Pulmonary artery endothelial cell (primary cell): ENCODE measurements at regions not wholly inside any gene's neighbourhood (a gene's known extent, or its start where the extent isn't known, plus 50 kb on each side); places are given as distances from the start of the nearest gene placed in this dataset.

Experiments
- DNase-seq: peaks from one replicate; pipeline ENCODE4 v3.0.0-alpha.2; 2011; ENCODE audit warnings: low read depth, low spot score

DNA sequence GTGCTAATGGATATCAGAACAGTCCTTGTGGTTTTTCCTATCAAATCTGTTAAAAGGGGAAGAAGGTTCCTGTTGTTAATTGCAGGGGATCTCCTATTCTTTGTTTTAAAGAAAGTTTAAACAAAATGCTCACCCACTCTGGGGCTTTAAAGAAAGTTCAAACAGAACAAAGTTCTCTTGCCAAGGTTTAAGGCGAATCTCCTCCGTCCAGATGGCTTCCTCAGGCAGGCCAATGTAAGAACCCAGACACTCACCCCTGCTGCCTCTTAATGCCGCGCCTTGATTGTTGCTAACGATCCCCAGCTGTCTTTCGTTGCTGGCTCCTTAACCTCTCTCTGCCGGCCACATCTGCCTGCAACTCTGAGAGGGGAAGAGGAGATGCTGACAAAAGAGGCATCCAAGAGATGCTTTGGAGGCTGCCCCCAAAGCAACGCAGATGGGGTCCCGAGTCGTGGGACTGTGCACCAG, 235.0 kb upstream of the PRDM1 start:
- DNase-seq: no peak

DNA sequence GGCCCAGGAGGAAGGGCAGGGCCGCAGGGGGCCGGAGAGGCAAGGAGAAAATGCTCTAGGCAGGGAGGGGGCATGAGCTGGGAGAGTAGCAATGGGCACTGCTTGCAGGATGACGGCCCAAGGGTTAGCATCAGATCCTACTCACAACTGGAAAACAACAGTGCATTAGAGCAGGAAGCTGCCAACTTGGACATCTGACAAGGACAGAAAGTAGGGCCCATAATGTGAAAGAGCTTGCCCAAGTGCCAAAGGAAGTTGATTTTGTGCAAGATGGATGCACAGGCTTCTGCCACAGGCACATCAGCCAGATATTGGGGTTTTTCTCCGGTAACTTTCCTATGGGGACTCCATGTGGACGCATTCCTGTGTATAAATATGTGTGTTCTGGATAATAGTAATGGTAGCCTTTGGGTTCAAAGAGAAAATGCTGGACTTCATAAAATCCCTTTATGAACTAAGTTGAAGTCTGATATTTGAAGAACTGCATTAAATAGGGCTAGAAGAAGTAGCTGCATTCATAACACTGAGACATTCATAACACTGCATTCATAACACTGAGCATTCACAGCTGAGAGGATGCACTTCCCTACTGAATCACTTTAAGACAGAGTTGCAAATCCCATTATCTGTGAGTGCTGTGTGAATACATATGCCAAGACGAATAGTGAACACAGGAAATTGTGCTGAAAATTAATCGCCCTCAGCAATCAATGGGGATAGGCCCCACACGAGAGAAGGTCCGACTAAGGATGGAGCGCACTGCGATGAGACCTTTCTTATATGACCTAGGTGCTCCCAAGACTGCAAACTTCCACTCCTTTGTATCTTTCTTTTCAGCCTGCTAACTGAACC, 235.6 kb upstream of the PRDM1 start:
- DNase-seq: no peak

DNA sequence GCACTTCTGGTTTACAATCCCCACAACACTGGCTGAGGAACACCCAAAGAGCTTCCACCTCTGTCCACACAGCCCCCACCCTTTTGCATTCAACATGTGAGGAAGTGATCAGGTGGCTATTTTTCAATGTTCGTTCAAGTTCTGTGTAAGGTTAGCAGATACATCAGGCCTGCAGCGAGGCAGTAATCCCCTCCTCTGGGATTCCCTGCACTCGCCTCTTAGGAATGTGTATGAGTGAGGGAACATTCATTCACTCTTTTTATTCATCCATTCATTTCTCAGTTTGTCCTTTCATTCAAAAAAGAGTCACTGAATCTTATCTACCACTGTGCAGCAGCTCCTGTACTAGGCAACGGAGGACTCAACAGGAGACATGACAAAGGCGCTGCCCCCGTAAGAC, 236.4 kb upstream of the PRDM1 start:
- no peak for DNase-seq

DNA sequence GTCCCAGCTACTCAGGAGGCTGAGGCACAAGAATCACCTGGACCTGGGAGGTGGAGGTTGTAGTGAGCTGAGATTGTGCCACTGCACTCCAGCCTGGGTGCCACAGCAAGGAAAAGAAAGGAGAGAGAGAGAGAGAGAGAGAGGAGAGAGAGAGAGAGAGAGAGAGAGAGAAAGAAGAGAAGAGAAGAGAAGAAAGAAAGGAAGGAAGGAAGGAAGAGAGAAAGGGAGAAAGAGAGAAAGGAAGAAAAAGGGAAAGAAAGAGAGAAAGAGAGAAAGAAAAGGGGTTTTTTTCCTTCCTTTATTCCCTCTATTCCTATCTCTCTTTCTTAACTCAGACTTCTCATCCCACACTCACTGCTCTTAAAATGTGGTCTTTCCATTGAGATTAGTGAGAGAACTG, 238.7 kb upstream of the PRDM1 start:
- DNase-seq: no peak

DNA sequence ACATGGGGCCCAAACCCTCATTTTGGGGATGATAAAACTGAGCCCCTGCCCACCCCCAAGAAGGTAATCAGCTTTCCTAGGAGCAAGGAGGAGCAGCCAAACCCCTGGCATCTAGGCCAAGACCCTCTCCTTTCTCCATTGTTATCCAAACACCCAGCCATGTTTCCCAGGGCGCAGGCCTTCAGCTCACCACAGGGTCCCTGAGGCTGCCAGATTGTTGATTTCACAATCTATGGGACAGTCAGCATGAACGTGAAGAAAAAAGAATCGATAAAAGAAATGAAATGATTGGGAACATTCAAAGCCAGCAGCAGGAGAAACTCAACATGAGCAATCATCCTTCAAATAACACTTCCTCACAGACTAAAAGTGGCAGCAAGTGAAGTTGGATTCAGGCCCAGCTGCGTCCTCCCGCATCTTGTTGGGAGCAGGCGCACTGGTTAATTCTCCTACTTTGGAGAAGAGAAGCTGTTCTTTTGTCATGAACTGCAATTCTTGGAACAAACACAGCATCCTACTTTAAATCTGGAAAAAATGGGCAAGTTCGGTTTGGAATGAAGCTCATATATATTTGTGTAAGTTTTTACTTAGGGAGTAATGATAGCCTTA, 241.8 kb upstream of the PRDM1 start:
- no peak for DNase-seq

DNA sequence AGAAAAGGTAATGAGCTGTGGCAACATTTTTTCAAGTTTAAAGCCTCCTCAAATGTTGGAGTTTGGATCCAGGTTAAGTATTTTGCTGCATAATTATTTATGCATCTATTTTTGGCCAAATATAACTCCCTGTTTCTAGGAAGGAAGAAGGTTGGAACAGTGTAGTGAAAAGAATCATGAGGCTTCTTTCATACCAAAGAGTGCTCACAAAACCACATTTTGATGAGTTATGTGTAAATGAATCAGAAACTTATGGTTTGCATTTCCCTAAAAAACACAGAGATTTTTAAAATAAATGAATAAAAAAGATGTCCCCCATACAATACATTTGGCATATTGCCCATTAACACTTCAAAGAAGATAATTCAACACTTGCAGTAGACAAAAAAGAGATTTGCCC, 246.9 kb upstream of the PRDM1 start:
- DNase-seq: no peak

DNA sequence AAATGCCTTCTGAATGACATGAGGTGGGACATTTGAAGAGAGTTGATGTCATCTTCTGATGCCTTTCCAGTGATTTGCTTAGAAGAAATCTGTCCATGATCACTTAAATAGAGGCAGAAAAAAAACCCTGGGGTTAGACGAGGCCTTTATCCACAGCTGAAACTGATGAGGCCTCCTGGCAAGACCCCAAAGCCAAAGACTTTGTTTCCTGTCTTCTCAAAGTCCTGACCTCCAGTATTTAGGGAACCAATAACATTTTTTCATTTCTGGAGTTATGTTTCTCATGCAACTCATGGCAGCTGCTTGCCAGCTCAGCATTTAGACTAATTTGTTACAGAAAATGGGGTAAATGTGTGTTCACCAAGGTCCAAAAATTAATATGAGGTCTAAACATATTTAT, 248.0 kb upstream of the PRDM1 start:
- no peak for DNase-seq

DNA sequence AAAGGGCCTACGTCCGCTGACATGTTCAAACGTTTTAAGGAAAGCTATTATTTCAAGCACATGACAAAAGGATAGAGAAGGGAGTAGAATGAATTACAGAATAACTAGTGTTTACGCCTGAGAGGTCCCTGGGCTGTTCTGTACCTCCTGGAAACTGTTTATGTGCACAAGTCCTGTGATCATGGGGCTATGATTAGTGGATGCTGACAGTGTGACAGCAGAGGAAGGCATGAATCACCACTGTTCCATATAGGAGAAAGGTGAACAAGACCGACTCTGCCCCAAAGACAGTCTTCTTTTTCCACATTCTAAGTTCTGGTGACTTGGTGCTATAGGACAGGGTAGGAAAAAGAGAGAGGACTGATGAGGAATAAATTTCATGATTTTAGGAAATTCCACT, 249.2 kb upstream of the PRDM1 start:
- DNase-seq: no peak

DNA sequence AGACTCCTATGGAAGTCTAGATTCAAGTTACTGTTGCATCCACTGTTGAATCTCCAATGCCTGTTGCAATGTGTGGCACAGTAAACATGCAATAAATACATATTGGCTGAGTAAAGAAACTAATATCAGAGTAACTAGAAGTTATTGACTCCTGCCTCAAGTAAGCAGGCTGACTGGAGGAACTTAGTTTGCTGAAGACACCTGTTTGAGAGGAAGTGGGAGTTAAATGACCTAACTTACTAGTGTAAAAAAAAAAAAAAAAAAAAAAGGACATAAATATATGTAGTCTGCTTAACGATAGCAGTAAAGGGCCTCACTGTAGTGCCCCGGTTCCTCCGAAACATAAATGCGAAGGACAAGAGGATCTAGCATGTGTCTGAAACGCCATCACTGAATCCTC, 249.8 kb upstream of the PRDM1 start:
- no peak for DNase-seq

DNA sequence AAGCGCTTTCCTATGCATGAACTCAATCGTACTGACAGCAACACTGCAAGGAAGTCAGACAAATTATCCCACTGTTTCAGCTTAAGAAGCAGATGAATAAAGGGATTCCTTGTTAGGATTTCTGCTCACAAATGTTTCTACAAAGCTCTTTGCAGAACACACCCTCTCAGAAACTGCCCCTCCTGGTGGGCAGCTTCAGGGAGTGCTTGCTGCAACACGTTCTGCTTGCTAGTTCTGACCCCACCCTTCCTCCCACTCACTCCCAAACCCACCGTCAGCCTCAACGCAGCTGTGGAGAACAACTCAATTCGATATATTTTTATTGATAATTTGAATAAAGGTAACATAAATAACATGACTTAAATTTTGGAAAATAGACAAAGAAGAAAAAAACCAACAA, 250.8 kb upstream of the PRDM1 start:
- DNase-seq: no peak

DNA sequence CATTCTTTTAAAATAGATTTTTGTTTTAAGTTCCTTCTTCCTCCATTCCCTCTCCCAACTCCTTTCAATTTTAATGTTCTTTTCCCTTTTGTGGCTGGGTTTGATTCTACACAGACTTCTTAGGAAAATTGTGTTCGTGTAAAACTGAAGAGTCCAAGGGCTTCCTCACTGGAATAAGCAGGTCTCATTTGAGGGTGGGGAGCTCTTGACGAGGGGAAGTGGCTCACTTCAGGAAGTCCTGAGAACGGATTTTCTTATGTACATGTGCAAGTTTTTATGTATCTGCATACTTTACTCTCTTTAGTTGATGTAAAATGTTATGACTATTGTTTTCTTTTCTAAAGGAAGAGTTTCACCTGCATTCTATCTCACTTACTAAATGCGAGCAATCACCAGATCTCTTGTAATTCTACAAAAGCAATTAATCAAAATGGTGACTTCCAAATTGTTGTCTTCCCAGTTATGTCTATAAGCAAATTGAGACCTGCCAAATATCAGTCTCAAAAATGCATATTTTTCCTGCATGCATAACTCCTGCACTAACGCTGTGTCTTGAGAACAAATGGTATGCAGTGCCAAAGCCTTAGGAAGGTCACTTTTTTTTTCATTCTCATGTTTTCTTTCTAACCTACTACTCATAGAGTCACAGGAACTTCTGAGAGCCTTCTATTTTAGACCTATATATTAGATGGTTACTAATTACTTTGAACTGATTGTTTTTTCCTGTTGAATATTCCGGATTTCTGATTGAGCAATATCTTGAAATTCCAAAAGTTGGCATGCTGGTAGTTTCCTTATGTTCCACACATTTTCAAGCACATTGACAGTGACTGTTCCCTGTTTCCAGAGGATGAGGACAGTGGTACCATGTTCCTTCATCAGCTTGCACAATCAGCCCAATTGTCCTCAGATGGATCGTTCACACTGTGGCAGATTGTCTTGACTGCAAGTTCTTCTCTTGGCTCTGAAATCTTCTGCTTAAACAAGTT, 251.9 kb upstream of the PRDM1 start:
- no peak for DNase-seq

DNA sequence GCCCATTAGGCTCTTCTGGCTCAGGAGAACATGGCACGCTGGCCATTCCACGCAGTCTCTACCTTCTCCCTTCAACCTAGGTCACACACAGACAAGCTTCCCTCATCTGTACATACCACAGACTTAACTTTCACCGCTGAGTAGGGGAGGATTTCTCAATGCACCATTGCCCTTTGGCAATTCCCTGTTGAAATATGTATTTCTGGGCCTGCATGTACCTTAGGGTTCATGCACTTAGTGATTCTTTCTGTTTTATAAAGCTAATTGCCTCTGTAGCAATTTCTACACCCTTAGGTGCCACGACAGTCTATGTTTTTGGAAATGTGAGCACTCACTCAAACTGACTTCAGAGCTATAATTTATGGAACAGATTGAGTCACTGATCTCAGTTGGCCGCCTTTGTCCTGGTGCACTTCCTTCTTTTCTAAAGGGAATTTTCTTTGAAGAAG, 253.8 kb upstream of the PRDM1 start:
- no peak for DNase-seq

DNA sequence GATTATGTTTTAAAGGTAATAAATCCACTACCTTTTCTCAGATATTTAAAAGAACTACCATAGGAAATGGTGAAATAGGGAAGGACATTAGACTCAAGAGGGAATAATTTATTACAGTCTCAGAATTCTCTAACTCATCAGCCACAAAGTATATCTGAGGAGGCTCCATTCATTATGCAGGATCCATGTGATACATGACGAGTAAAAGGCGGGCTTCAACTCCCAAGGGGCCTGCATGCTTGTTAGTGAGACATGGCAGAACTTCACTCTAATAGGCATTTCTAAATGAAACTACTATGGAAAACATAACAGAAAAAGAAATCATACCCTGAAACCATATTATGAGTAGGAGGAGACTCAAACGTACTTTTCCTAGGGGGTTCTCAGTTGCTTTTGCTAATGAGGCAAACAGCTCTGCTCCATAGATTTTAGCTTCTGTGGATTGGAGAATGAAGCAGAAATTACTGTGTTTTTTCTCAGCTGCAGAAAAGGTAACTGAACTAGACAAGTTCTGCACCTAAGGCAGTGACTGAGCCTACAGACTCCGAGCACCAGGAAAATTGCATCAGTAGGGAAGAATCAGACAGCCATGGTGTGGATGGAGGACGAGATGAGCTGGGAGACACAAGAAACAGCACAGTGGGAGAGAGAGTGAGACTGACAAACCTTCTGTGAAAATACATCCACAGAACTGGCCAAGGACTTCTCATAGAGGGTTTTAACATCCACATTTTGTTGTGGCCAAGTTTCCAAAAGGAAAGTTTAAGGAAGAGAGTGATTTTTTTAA, 254.6 kb upstream of the PRDM1 start:
- DNase-seq: no peak

DNA sequence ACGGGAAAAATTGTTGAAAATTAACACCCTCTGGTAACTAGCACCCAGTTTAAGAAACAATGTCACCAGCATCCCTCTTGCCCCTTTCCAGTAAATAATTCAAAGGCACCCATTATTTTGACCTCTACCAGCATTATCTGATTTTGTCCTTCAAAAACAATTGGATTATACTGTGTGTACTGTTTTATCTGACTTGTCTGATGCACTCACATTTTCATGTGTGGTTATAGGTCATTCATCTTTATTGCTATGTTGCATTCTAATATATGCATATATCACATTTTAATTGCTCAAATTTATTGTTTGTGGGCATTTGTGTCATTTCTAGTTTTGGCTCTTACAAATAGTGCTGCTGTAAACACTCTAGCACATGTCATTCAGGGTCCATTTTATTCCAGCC, 260.9 kb upstream of the PRDM1 start:
- no peak for DNase-seq

DNA sequence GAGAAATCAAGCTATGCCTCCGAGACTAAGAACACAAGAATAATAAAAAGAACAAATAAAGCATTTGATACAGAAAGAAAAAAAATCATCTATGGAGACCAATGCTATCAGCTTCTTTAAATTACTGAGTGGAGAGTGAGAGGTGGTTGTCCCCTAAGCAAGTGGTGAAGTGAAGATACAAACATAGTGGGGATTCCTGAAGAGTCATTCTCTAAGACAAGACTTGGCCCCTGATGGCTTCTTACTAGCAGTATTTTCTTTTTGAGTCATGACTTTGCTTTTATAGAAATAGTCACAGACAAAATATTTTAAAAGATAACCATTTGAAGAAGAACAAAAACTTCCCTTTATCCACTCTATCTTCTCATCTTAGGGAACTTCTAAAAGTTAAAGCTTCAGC, 261.4 kb upstream of the PRDM1 start:
- DNase-seq: no peak

DNA sequence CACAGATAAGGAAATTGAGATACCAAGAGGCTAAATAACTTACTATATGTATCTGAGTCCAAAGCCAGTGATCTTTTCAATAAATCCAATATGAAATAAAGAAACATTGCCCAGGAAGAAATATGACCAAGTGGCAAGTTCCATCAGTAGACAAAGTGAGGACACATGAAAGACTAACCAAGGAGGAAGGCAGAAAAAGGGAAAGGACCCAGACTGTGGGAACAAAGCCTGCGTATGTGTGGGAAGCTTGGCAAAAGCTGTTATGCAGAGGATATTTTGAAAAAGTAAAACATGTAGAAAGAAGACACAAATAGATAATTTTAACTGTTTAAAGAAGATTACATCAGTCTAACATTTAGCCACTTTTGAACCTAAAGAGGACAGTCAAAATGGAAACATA, 264.4 kb upstream of the PRDM1 start:
- DNase-seq: no peak

DNA sequence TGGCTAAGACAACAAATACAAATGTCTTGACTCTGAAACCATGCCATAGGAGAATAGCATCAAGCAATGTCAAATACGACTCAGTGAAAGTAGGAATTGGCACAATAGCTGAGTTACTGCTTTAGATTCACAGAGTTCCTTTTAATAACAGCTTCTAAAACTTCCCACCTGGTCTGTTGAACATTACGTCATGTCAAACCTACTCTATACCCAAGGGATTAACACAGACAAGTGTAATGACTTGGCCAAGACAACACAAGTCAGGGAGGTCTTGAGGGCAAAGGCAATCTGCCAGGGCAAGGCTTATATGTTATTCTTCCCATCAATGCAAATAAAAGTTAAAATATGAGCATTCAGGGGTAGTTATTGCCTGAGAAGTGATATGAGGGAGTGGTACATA, 265.1 kb upstream of the PRDM1 start:
- no peak for DNase-seq

DNA sequence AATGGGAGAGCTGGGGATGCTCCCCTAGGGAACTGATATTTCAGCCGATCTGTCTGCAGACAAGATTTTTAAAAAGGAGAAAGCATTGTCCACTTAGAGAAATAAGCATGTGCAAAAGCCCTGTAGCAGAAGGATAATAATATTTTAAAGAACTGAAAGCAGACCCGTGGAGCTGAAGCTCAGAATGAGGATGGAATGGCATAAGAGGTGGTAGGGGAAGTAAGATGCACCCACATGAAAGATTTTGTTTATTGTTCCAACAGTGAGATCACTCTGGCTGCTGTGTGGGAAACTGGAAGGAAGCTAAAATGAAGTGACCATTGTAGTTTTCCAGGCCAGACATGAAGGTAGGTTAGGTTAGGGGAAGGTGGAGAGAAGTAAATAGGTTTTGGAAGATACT, 266.4 kb upstream of the PRDM1 start:
- no peak for DNase-seq

DNA sequence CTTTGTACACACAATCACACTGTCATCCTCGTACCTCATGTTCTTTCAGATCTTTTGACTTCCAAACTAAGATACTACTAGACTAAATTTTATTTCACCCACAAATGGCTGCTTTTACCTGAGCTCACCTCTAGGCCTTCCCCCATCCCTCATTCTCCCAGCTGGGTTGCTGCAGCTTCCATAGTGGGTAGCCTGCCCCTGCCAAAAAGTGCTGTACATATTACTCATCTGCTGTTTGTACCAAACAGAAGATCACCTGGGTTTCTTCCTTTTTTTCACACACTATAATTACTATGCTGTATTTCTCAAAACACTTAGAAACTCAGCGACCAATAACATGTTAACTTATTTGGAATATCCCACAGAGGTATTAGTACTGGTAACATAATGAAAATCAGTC, 267.6 kb upstream of the PRDM1 start:
- DNase-seq: no peak

DNA sequence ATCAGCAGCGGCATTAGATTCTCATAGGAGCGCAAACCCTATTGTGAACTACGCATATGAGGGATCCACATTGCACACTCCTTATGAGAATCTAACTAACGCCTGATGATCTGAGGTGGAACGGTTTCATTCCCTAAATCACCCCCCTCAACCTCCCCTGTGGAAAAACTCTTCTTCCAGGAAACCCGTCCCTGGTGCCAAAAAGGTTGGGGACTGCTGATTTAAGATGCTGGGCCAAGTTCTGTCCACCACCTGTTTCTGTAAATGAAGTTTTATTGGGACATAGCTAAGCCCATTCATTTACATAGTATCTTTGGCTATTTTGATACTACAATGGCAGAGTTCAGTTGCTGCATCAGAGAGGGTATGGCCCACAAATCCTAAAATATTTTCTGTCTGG, 268.2 kb upstream of the PRDM1 start:
- DNase-seq: no peak

DNA sequence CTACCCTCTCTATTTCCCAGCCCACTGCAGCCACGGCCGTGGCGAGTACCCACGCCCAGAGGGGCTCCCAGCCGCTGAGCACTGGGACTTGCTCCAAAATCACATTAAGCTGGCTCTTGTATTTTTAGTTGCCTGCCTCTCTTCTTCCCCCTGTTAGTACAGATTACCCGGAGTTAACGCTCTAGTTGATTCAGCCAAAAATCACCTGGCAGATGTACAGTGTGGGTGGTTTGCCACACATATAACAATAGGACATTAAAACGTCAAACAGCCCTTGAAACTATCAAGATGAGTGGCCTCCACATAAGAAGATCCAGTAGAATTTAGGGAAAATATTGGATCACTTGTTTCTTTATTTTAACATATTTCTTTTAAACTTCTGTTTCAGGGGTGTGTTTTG, 268.8 kb upstream of the PRDM1 start:
- DNase-seq: no peak
